Transverse colon (tissue), 4 donors: ENCODE measurements at regions not wholly inside any gene's neighbourhood (a gene's known extent, or its start where the extent isn't known, plus 50 kb on each side); places are given as distances from the start of the nearest gene placed in this dataset.

Experiments used
- EP300 ChIP-seq: sonication (generic); formaldehyde crosslinking; IDR thresholded peaks from one replicate; pipeline ENCODE4 v1.6.1; 2017; ENCODE audit warnings: antibody characterized with exemption, low read depth
- POLR2AphosphoS5 ChIP-seq, 3 donors: sonication (generic); formaldehyde crosslinking; IDR thresholded peaks; one replicate each; pipeline ENCODE4 v1.6.1; 2016; ENCODE audit warnings: antibody characterized with exemption in 3 of 3
- TF ChIP-seq, protein P1 (sequence below), 5 experiments: fragments of 200-600 bp in 3 of 5; fragments of 450-650 bp in 2 of 5; sonication (generic) in 3 of 5; IDR thresholded peaks; 1 replicate in 2 of 5; 2 replicates in 3 of 5; pipeline ENCODE4 v1.5.1; 2016 to 2017; ENCODE audit warnings: antibody characterized with exemption in 5 of 5, inconsistent platforms in 3 of 5, mild to moderate bottlenecking in 2 of 5, moderate library complexity in 1 of 5

DNA sequence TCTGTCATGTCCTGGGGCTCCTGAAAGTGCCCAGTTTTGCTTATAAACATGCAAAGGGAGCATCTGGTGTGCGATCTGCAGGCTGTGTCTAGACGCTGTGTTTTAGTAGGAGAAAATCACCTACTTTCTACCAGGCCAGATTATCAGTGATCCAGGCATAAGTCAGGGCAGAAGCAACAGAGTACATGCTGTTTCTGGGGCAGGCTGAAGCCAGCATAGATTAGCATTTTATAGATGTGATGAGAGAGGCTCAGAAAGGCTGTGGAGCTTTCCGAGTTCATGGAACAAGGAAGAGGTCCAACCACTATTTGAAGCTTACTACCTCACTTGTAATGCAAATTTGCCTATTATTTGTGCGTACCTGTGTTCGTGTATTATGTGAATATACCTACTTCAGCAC lies 1208.4 kb upstream of the TENM4 start:
- TF ChIP-seq POLR2AphosphoS5 (IDR thresholded peaks at IDR 0.05) (no peak), EP300 (no peak)
- TF ChIP-seq, protein P1, sequence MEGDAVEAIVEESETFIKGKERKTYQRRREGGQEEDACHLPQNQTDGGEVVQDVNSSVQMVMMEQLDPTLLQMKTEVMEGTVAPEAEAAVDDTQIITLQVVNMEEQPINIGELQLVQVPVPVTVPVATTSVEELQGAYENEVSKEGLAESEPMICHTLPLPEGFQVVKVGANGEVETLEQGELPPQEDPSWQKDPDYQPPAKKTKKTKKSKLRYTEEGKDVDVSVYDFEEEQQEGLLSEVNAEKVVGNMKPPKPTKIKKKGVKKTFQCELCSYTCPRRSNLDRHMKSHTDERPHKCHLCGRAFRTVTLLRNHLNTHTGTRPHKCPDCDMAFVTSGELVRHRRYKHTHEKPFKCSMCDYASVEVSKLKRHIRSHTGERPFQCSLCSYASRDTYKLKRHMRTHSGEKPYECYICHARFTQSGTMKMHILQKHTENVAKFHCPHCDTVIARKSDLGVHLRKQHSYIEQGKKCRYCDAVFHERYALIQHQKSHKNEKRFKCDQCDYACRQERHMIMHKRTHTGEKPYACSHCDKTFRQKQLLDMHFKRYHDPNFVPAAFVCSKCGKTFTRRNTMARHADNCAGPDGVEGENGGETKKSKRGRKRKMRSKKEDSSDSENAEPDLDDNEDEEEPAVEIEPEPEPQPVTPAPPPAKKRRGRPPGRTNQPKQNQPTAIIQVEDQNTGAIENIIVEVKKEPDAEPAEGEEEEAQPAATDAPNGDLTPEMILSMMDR (IDR thresholded peaks at IDR 0.05) = no peak
